ENCODE measurements at regions not wholly inside any gene's neighbourhood (a gene's known extent, or its start where the extent isn't known, plus 50 kb on each side); places are given as distances from the start of the nearest gene placed in this dataset.

- FAIRE-seq (no peak), DNase-seq (ENCODE audit: low read depth in 1 of 2, low spot score in 2 of 2) (no peak)
- Histone ChIP-seq H3K23me2 (ENCODE audit: low read depth, low read length) (no peaks in the 10 kb centered on the region), H2AFZ (ENCODE audit: low read length) (no peak overlapping the region), H4K91ac (replicated peaks; ENCODE audit: insufficient read length, low read length) (no peak overlapping the region), H4K8ac (ENCODE audit: extremely low read depth, insufficient read depth, low read length) (no peak overlapping the region), H4K5ac (ENCODE audit: insufficient read length, low read depth, low read length) (no peak overlapping the region), H2BK15ac (ENCODE audit: low read length) (no peak overlapping the region), H3K18ac (ENCODE audit: extremely low read depth, low read length) (no peak overlapping the region), H3K14ac (ENCODE audit: insufficient read length) (no peak overlapping the region), H2BK20ac (ENCODE audit: low read length) (no peak overlapping the region), H3K36me3 (ENCODE audit: control insufficient read depth in 2 of 4, insufficient read depth in 4 of 4, low read length in 3 of 4) (no peaks in the 10 kb centered on the region), H3K56ac (replicated peaks; ENCODE audit: insufficient read length, low read depth, low read length) (no peak overlapping the region), H2BK5ac (ENCODE audit: low read depth, low read length) (no peak overlapping the region), H2BK12ac (ENCODE audit: low read depth, low read length) (no peak overlapping the region), H3K4me3 (ENCODE audit: extremely low read depth in 1 of 4, insufficient read depth in 2 of 4, low read depth in 3 of 4, low read length in 4 of 4) (no peak overlapping the region), H3K23ac (ENCODE audit: insufficient read length) (no peak overlapping the region), H3K9me3 (ENCODE audit: insufficient read depth in 2 of 2, low read depth in 1 of 2, low read length in 1 of 2) (no peaks in the 10 kb centered on the region), H2AK5ac (ENCODE audit: low read depth, low read length) (no peak overlapping the region), H3K4ac (replicated peaks; ENCODE audit: insufficient read length, low read depth, low read length) (no peak overlapping the region), H3K79me1 (ENCODE audit: low read depth, low read length) (no peaks in the 10 kb centered on the region), H2BK120ac (replicated peaks; ENCODE audit: low read depth, low read length) (no peak overlapping the region), H3K9ac (replicated peaks in 1 of 4; ENCODE audit: extremely low read depth in 1 of 4, low read depth in 3 of 4, low read length in 3 of 4) (no peak overlapping the region), H3K4me1 (replicated peaks in 1 of 4; ENCODE audit: control insufficient read depth in 3 of 4, insufficient read depth in 4 of 4, low read length in 3 of 4) (peaks cover 0 to 10% (median 5%) of the 10 kb centered on the region in 4 experiments; a peak in 4 of 7 replicates), H4K20me1 (replicated peaks in 1 of 2; ENCODE audit: control insufficient read depth in 1 of 2, insufficient read depth in 2 of 2, low read length in 2 of 2) (no peaks in the 10 kb centered on the region), H3K4me2 (ENCODE audit: insufficient read depth in 1 of 2, low read depth in 2 of 2, low read length in 2 of 2) (no peak overlapping the region), H3K27ac (ENCODE audit: low read depth, low read length) (no peak overlapping the region), H3K79me2 (ENCODE audit: control insufficient read depth in 1 of 2, insufficient read depth in 2 of 2, low read length in 2 of 2) (no peaks in the 10 kb centered on the region), H3K27me3 (replicated peaks in 1 of 4; ENCODE audit: control insufficient read depth in 3 of 4, extremely low read depth in 1 of 4, insufficient read depth in 3 of 4, low read length in 3 of 4) (no peaks in the 10 kb centered on the region)
- ChIA-PET POLR2A (ENCODE audit: partially characterized antibody) (interaction anchor here (1.4 to 1.7 kb wide), 2 partner anchors 10 to 17 kb away, joined by 3 to 4 read pairs; no protein-coding TSS in a partner anchor), CTCF (ENCODE audit: partially characterized antibody) (interaction anchor here (0.5 to 1.0 kb wide), 2 partner anchors 25 to 250 kb away, joined by 3 read pairs; no protein-coding TSS in a partner anchor)
- 80% methylated on average over 5 of the region's 5 CpGs; no CpG with 5 or more reads in 1 of the 2 experiments for WGBS, 2 experiments (ENCODE audit: extremely low coverage in 1 of 2, insufficient coverage in 1 of 2, insufficient read length in 1 of 2, insufficient replicate concordance in 2 of 2, low coverage in 1 of 2, low lambda C conversion rate in 2 of 2, missing lambda C conversion rate in 1 of 2)
- TF ChIP-seq SIX5 (IDR thresholded peaks at IDR 0.05; ENCODE audit: low read depth, low read length) (no peak), CHD2 (IDR thresholded peaks at IDR 0.05; ENCODE audit: low read length) (no peak), SRF (IDR thresholded peaks at IDR 0.05; ENCODE audit: low read depth, low read length) (no peak), CTBP2 (IDR thresholded peaks at IDR 0.05; ENCODE audit: borderline replicate concordance, insufficient read depth, insufficient read length, low read length) (no peak), TBP (IDR thresholded peaks at IDR 0.05; ENCODE audit: low read depth, low read length) (no peak), SUZ12 (IDR thresholded peaks at IDR 0.05; ENCODE audit: low read length) (no peak), CTCF (IDR thresholded peaks at IDR 0.05; ENCODE audit: control extremely low read depth in 1 of 3, insufficient read depth in 1 of 3, low read depth in 1 of 3, low read length in 3 of 3) (no peak)
These were observed 74.3 kb downstream of the MAP1LC3B2 start for GRCh38 chr12:116633476-116633875.

Data from H1 (cell line).